Gastrocnemius medialis (tissue), 4 donors: ENCODE measurements at regions not wholly inside any gene's neighbourhood (a gene's known extent, or its start where the extent isn't known, plus 50 kb on each side); places are given as distances from the start of the nearest gene placed in this dataset.

ENCODE experiments used
- CTCF ChIP-seq, 5 experiments: fragments of 450-650 bp in 3 of 5; fragments of 200-600 bp in 2 of 5; sonication (generic) in 2 of 5; IDR thresholded peaks in 4 of 5; conservative IDR thresholded peaks in 1 of 5; 1 replicate in 4 of 5; 2 replicates in 1 of 5; pipeline ENCODE4 v1.5.1; 2016 to 2019; ENCODE audit warnings: antibody characterized with exemption in 5 of 5, mild to moderate bottlenecking in 3 of 5, moderate library complexity in 3 of 5
- POLR2A ChIP-seq, 2 donors: fragments of 450-650 bp; IDR thresholded peaks; one replicate each; pipeline ENCODE4 v1.6.1; 2017; ENCODE audit warnings: antibody characterized with exemption in 2 of 2, mild to moderate bottlenecking in 2 of 2, moderate library complexity in 2 of 2

- TF ChIP-seq CTCF (IDR thresholded peaks at IDR 0.05 in 4 of 5, conservative IDR thresholded peaks at IDR 0.05 in 1 of 5) (no peak), POLR2A (IDR thresholded peaks at IDR 0.05) (no peak)
These were observed 279.9 kb upstream of the FAR2 start for GRCh38 chr12:28869197-28869596.
